Ovary (tissue), 3 donors: ENCODE measurements at regions not wholly inside any gene's neighbourhood (a gene's known extent, or its start where the extent isn't known, plus 50 kb on each side); places are given as distances from the start of the nearest gene placed in this dataset.

Experiments
- CTCF ChIP-seq, 3 donors: fragments of 450-650 bp in 2 of 3; fragments of 200-600 bp in 1 of 3; IDR thresholded peaks; one replicate each; pipeline versions ENCODE4 v1.5.1 to v1.8.0; 2016 to 2022; ENCODE audit warnings: antibody characterized with exemption in 3 of 3, mild to moderate bottlenecking in 1 of 3
- POLR2A ChIP-seq: fragments of 450-650 bp; IDR thresholded peaks from one replicate; pipeline ENCODE4 v1.6.1; 2017; ENCODE audit warnings: antibody characterized with exemption, mild to moderate bottlenecking, moderate library complexity
- donor health status: DM: no; HTN: no; CAD: no.

DNA sequence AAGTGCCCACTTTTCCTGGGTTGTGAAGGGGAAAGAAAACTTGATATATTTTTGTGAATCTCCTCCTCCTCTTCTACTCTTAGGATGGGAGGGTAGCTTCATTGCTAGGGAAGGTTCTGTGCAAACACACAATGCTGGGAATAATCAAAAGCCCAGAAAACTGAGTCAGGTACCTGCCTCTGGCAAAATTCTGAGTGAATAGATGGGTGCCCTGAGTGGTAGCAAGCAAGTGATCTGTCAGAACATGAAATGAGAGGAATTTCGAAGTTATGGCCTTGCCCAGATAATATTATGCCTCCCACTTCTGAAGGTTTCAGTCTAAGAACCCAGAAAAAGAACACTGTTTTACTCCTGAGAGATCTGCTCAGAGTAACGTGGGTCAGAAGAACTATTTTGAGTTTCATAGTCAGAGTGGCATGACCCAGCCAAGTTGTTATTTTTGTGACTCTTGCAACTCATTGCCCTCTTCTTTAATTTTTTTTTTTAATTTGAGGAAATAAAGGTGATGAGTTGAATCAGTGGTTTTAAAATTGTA, 158.3 kb downstream of the BMP2 start:
- TF ChIP-seq CTCF (IDR thresholded peaks at IDR 0.05), result no peak
- no peak for TF ChIP-seq POLR2A
